ENCODE measurements at regions not wholly inside any gene's neighbourhood (a gene's known extent, or its start where the extent isn't known, plus 50 kb on each side); places are given as distances from the start of the nearest gene placed in this dataset.

DNA sequence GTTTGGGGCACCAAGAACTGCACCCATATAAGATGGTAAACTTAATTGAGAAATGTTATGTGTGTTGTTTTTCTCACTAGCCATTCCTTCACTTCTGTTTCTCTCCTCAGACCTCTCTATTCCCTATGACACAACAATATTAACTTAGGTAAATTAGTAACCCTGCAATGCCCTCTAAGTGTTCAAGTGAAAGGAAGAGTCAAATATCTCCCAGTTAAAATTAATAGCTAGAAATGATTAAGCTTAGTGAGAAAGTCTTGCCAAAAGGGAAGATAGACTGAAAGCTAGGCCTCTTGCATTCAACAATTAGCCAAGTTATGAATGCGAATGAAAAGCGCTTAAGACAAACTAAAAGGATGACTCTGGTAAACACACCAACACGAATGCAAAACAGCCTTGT is 132.9 kb upstream of the KLF8 start:
- DNase-seq (ENCODE audit: low spot score), result no peak
- WGBS, result 95% methylated on average over 3 of the region's 3 CpGs
- TF ChIP-seq CTCF (IDR thresholded peaks at IDR 0.05) (no peak), POLR2AphosphoS5 (IDR thresholded peaks at IDR 0.05) (no peak), POLR2A (IDR thresholded peaks at IDR 0.05) (no peak)
- intact Hi-C loops (cut with DNase I), result no loop called here
- Histone ChIP-seq H3K4me3 (no peak overlapping the region), H3K4me1 (replicated peaks) (no peaks in the 10 kb centered on the region), H3K27ac (no peak overlapping the region), H3K9me3 (no peaks in the 10 kb centered on the region), H3K27me3 (replicated peaks; ENCODE audit: insufficient read depth) (no peaks in the 10 kb centered on the region), H3K36me3 (no peaks in the 10 kb centered on the region)

DNA sequence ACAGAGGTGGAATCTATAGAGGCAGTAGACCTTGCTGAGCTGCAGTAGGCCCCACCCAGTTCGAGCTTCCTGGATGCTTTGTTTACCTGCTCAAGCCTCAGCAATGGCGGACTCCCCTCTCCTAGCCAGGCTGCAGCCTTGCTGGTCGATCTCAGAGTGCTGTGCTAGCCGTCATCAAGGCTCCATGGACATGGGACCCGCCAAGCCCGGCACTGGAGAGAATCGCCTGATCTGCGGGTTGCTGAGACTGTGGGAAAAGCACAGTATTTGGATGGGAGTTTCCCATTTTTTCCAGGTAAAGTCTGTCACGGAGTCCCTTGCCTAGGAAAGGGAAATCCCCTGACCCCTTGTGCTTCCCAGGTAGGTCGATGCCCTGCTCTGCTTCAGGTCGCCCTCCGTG is 124.8 kb upstream of the KLF8 start:
- WGBS, result 94% methylated on average over 7 of the region's 12 CpGs
- intact Hi-C loops (cut with DNase I), result no loop called here

DNA sequence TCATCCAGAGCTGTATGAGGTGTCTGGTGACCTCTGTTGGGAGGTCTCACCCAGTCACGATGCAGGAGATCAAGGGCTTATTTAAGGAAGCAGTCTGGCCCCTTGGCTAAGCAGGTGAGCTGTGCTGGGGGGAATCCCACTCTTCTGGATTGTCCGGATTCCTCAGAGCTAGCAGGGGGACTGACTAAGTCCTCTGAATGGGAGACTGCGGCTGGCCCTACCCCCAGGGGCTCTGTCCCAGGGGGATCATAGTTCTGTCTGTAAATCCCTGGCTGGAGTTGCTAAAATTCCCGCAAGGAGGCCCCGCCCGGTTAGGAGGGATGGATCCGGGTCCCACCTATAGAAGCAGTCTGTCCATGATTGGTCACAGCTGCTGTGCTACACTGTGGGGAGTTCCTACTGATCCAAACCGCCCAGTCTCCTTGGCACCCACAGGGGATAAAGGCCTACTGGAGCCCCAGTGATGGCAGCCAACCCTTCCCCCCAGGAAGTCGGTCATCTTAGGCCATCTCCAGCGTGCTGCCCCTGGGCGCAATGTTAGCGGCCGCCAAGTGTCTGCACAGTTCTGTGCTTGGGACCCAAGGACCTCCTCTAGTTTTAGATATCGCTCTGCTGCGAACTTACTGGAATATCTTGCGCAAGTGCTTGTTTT is 118.2 kb upstream of the KLF8 start:
- WGBS, result 87% methylated on average over 7 of the region's 16 CpGs
- intact Hi-C loops (cut with DNase I), result no loop called here

More for the DNA sequence above, 124.8 kb upstream of the KLF8 start:
- H3K36me3 ChIP-seq, result no peaks in the 10 kb centered on the region
- no peak overlapping the region for H3K4me3 ChIP-seq
- no peaks in the 10 kb centered on the region for H3K4me1 ChIP-seq (replicated peaks)
- H3K9me3 ChIP-seq, result no peaks in the 10 kb centered on the region
- no peak for TF ChIP-seq POLR2A (IDR thresholded peaks at IDR 0.05)
- TF ChIP-seq CTCF (IDR thresholded peaks at IDR 0.05), result no peak
- TF ChIP-seq POLR2AphosphoS5 (IDR thresholded peaks at IDR 0.05), result no peak
- no peaks in the 10 kb centered on the region for H3K27me3 ChIP-seq (replicated peaks; ENCODE audit: insufficient read depth)
- no peak for DNase-seq (ENCODE audit: low spot score)
- no peak overlapping the region for H3K27ac ChIP-seq

DNA sequence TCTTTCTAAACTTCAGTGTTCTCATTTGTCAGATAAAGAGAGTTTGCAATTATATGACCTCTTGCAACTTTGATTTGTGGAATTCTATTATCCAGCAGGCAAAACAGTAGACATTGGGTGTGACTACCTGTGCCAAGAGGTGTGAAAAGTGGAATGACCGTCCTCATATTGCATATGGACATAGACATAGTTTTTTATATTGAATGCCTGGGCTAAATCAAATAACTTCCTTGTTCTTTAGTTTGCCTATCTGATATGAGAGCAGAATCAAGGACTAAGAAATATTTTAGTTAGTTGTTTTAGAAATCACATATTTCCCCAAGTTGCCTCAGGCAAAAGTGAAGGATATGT is 117.7 kb upstream of the KLF8 start:
- intact Hi-C loops (cut with DNase I), result no loop called here

More for the DNA sequence above, 118.2 kb upstream of the KLF8 start:
- no peaks in the 10 kb centered on the region for H3K36me3 ChIP-seq
- TF ChIP-seq POLR2A (IDR thresholded peaks at IDR 0.05) (no peak), POLR2AphosphoS5 (IDR thresholded peaks at IDR 0.05) (no peak), CTCF (IDR thresholded peaks at IDR 0.05) (no peak)
- H3K4me3 ChIP-seq, result no peak overlapping the region
- no peak overlapping the region for H3K27ac ChIP-seq
- H3K9me3 ChIP-seq, result no peaks in the 10 kb centered on the region
- DNase-seq (ENCODE audit: low spot score), result no peak
- no peaks in the 10 kb centered on the region for H3K27me3 ChIP-seq (replicated peaks; ENCODE audit: insufficient read depth)
- no peaks in the 10 kb centered on the region for H3K4me1 ChIP-seq (replicated peaks)

More for the DNA sequence above, 117.7 kb upstream of the KLF8 start:
- no peak for DNase-seq (ENCODE audit: low spot score)
- no peak for TF ChIP-seq CTCF (IDR thresholded peaks at IDR 0.05)
- no peak for TF ChIP-seq POLR2AphosphoS5 (IDR thresholded peaks at IDR 0.05)
- TF ChIP-seq POLR2A (IDR thresholded peaks at IDR 0.05), result no peak
- H3K9me3 ChIP-seq, result no peaks in the 10 kb centered on the region
- no peaks in the 10 kb centered on the region for H3K4me1 ChIP-seq (replicated peaks)
- no peak overlapping the region for H3K4me3 ChIP-seq
- H3K27ac ChIP-seq, result no peak overlapping the region
- H3K36me3 ChIP-seq, result no peaks in the 10 kb centered on the region
- WGBS, result 88% methylated on average over 1 of the region's 1 CpG
- no peaks in the 10 kb centered on the region for H3K27me3 ChIP-seq (replicated peaks; ENCODE audit: insufficient read depth)
